ENCODE measurements at regions not wholly inside any gene's neighbourhood (a gene's known extent, or its start where the extent isn't known, plus 50 kb on each side); places are given as distances from the start of the nearest gene placed in this dataset.

- Histone ChIP-seq H3K79me2 (ENCODE audit: insufficient read depth) (no peaks in the 10 kb centered on the region), H3K9me3 (ENCODE audit: low read depth) (no peaks in the 10 kb centered on the region), H3K4me2 (ENCODE audit: unreplicated experiment) (no peak overlapping the region), H4K20me1 (ENCODE audit: insufficient read depth) (no peaks in the 10 kb centered on the region), H2AFZ (no peak overlapping the region), H3K4me3 (no peak overlapping the region), H3K9me2 (ENCODE audit: insufficient read depth) (no peaks in the 10 kb centered on the region), H3K4me1 (ENCODE audit: insufficient read depth) (no peaks in the 10 kb centered on the region), H3F3A (ENCODE audit: insufficient read depth) (no peaks in the 10 kb centered on the region), H3K27ac (no peak overlapping the region), H3K27me3 (replicated peaks; ENCODE audit: insufficient read depth) (no peaks in the 10 kb centered on the region), H3K9ac (no peak overlapping the region), H3K36me3 (ENCODE audit: low read depth) (no peaks in the 10 kb centered on the region)
- WGBS, 2 experiments (ENCODE audit: low coverage in 1 of 2, low lambda C conversion rate in 2 of 2, missing lambda C conversion rate in 2 of 2) = 22 to 26% methylated on average over 5 of the region's 5 CpGs
- no peak for DNase-seq
- no peak for TF ChIP-seq EZH2 (IDR thresholded peaks at IDR 0.05; ENCODE audit: insufficient read depth, poor library complexity, severe bottlenecking)
- TF ChIP-seq EZH2phosphoT487 (IDR thresholded peaks at IDR 0.05; ENCODE audit: insufficient read depth, low read depth) = no peak
- in situ Hi-C loops (cut with MboI) = no loop called here
Measured at GRCh38 chr3:157948605-157949383, 157.4 kb downstream of the SHOX2 start.

- 78 to 86% methylated on average over 4 of the region's 4 CpGs for WGBS, 2 experiments (ENCODE audit: low coverage in 1 of 2, low lambda C conversion rate in 2 of 2, missing lambda C conversion rate in 2 of 2)
Measured at GRCh38 chr3:157939166-157939565, 167.1 kb downstream of the SHOX2 start.

GRCh38 chr3:157938154-157938779, 168.0 kb downstream of the SHOX2 start:
- Histone ChIP-seq H3K79me2 (ENCODE audit: insufficient read depth) (no peaks in the 10 kb centered on the region), H2AFZ (no peak overlapping the region), H3K27ac (no peak overlapping the region), H3K27me3 (replicated peaks; ENCODE audit: insufficient read depth) (no peaks in the 10 kb centered on the region), H3K9ac (no peak overlapping the region), H3K9me3 (ENCODE audit: low read depth) (no peaks in the 10 kb centered on the region), H3K9me2 (ENCODE audit: insufficient read depth) (no peaks in the 10 kb centered on the region), H4K20me1 (ENCODE audit: insufficient read depth) (no peaks in the 10 kb centered on the region), H3K4me3 (no peak overlapping the region), H3F3A (ENCODE audit: insufficient read depth) (no peaks in the 10 kb centered on the region), H3K4me2 (ENCODE audit: unreplicated experiment) (no peak overlapping the region), H3K4me1 (ENCODE audit: insufficient read depth) (no peaks in the 10 kb centered on the region), H3K36me3 (ENCODE audit: low read depth) (no peaks in the 10 kb centered on the region)
- TF ChIP-seq EZH2phosphoT487 (IDR thresholded peaks at IDR 0.05; ENCODE audit: insufficient read depth, low read depth) (no peak), EZH2 (IDR thresholded peaks at IDR 0.05; ENCODE audit: insufficient read depth, poor library complexity, severe bottlenecking) (no peak)
- DNase-seq = peak; percentile 63
- WGBS, 2 experiments (ENCODE audit: low coverage in 1 of 2, low lambda C conversion rate in 2 of 2, missing lambda C conversion rate in 2 of 2) = 63 to 68% methylated on average over 5 of the region's 5 CpGs
- in situ Hi-C loops (cut with MboI) = no loop called here

More at GRCh38 chr3:157939166-157939565, 167.1 kb downstream of the SHOX2 start:
- Histone ChIP-seq H3K4me1 (ENCODE audit: insufficient read depth) (no peaks in the 10 kb centered on the region), H3K9me2 (ENCODE audit: insufficient read depth) (no peaks in the 10 kb centered on the region), H3K27ac (no peak overlapping the region), H4K20me1 (ENCODE audit: insufficient read depth) (no peaks in the 10 kb centered on the region), H3K36me3 (ENCODE audit: low read depth) (no peaks in the 10 kb centered on the region), H3K9me3 (ENCODE audit: low read depth) (no peaks in the 10 kb centered on the region), H3K4me2 (ENCODE audit: unreplicated experiment) (no peak overlapping the region), H2AFZ (no peak overlapping the region), H3K27me3 (replicated peaks; ENCODE audit: insufficient read depth) (no peaks in the 10 kb centered on the region), H3K4me3 (no peak overlapping the region), H3F3A (ENCODE audit: insufficient read depth) (no peaks in the 10 kb centered on the region), H3K79me2 (ENCODE audit: insufficient read depth) (no peaks in the 10 kb centered on the region), H3K9ac (no peak overlapping the region)
- in situ Hi-C loops (cut with MboI) = no loop called here
- TF ChIP-seq EZH2phosphoT487 (IDR thresholded peaks at IDR 0.05; ENCODE audit: insufficient read depth, low read depth) (no peak), EZH2 (IDR thresholded peaks at IDR 0.05; ENCODE audit: insufficient read depth, poor library complexity, severe bottlenecking) (no peak)
- no peak for DNase-seq

GRCh38 chr3:157931517-157931916, 174.7 kb downstream of the SHOX2 start:
- no peak for DNase-seq
- Histone ChIP-seq H3K79me2 (ENCODE audit: insufficient read depth) (no peaks in the 10 kb centered on the region), H3K27me3 (replicated peaks; ENCODE audit: insufficient read depth) (no peaks in the 10 kb centered on the region), H3K27ac (no peak overlapping the region), H3K4me3 (no peak overlapping the region), H3K9me2 (ENCODE audit: insufficient read depth) (no peaks in the 10 kb centered on the region), H3K9me3 (ENCODE audit: low read depth) (no peaks in the 10 kb centered on the region), H3K4me1 (ENCODE audit: insufficient read depth) (no peaks in the 10 kb centered on the region), H3K4me2 (ENCODE audit: unreplicated experiment) (no peak overlapping the region), H2AFZ (no peak overlapping the region), H3F3A (ENCODE audit: insufficient read depth) (no peaks in the 10 kb centered on the region), H3K9ac (no peak overlapping the region), H4K20me1 (ENCODE audit: insufficient read depth) (no peaks in the 10 kb centered on the region), H3K36me3 (ENCODE audit: low read depth) (no peaks in the 10 kb centered on the region)
- TF ChIP-seq EZH2 (IDR thresholded peaks at IDR 0.05; ENCODE audit: insufficient read depth, poor library complexity, severe bottlenecking) = no peak
- no peak for TF ChIP-seq EZH2phosphoT487 (IDR thresholded peaks at IDR 0.05; ENCODE audit: insufficient read depth, low read depth)
- WGBS, 2 experiments (ENCODE audit: low coverage in 1 of 2, low lambda C conversion rate in 2 of 2, missing lambda C conversion rate in 2 of 2) = 74 to 75% methylated on average over 6 of the region's 6 CpGs
- in situ Hi-C loops (cut with MboI) = no loop called here
